Hematopoietic multipotent progenitor cell (in vitro differentiated cells): ENCODE measurements at regions not wholly inside any gene's neighbourhood (a gene's known extent, or its start where the extent isn't known, plus 50 kb on each side); places are given as distances from the start of the nearest gene placed in this dataset.

Source experiments
- DNase-seq, 3 donors: peaks; one replicate each; pipeline ENCODE4 v3.0.0-alpha.2; 2011 to 2015; ENCODE audit warnings: low read depth in 2 of 3, low spot score in 2 of 3

GRCh38 chr13:109869312-109870237, 83.2 kb upstream of the IRS2 start:
- DNase-seq = peak in 2 of 3 donors; percentile 14 to 26

GRCh38 chr13:109868578-109869311, 82.4 kb upstream of the IRS2 start:
- no peak for DNase-seq

- no peak for DNase-seq
Observed at GRCh38 chr13:109867766-109868165, 81.4 kb upstream of the IRS2 start.

GRCh38 chr13:109862627-109863026, 76.2 kb upstream of the IRS2 start:
- no peak for DNase-seq

GRCh38 chr13:109859898-109860297, 73.5 kb upstream of the IRS2 start:
- DNase-seq = no peak

GRCh38 chr13:109859216-109859835, 72.9 kb upstream of the IRS2 start:
- no peak for DNase-seq

GRCh38 chr13:109858319-109858718, 71.9 kb upstream of the IRS2 start:
- DNase-seq = no peak

GRCh38 chr13:109857803-109858202, 71.4 kb upstream of the IRS2 start:
- no peak for DNase-seq

- DNase-seq = no peak
Observed at GRCh38 chr13:109857325-109857724, 70.9 kb upstream of the IRS2 start.

GRCh38 chr13:109856350-109856749, 70.0 kb upstream of the IRS2 start:
- no peak for DNase-seq

- DNase-seq = no peak
Observed at GRCh38 chr13:109853153-109853552, 66.8 kb upstream of the IRS2 start.

- no peak for DNase-seq
Observed at GRCh38 chr13:109846185-109846584, 59.8 kb upstream of the IRS2 start.

- DNase-seq = no peak
Observed at GRCh38 chr13:109844396-109844795, 58.0 kb upstream of the IRS2 start.

GRCh38 chr13:109843695-109844094, 57.3 kb upstream of the IRS2 start:
- no peak for DNase-seq

- DNase-seq = no peak
Observed at GRCh38 chr13:109842212-109842920, 56.0 kb upstream of the IRS2 start.

GRCh38 chr13:109840893-109841287, 54.5 kb upstream of the IRS2 start:
- DNase-seq = no peak

- DNase-seq = peak in 2 of 3 donors; percentile 56 to 66
Observed at GRCh38 chr13:109840201-109840892, 54.0 kb upstream of the IRS2 start.

- no peak for DNase-seq
Observed at GRCh38 chr13:109836629-109837607, 50.5 kb upstream of the IRS2 start.
